Hepatocyte (in vitro differentiated cells): ENCODE measurements at regions not wholly inside any gene's neighbourhood (a gene's known extent, or its start where the extent isn't known, plus 50 kb on each side); places are given as distances from the start of the nearest gene placed in this dataset.

Experiments used
- EZH2 ChIP-seq: fragments of 200-600 bp; sonication (generic); IDR thresholded peaks from 2 replicates; pipeline ENCODE4 v1.6.1; 2016; ENCODE audit warnings: antibody characterized with exemption, mild to moderate bottlenecking, borderline replicate concordance
- TF ChIP-seq, protein P1 (sequence below): fragments of 200-600 bp; sonication (generic); IDR thresholded peaks from 2 replicates; pipeline ENCODE4 v1.5.1; 2016; ENCODE audit warnings: antibody characterized with exemption, mild to moderate bottlenecking; ENCODE audit not compliant: poor library complexity

DNA sequence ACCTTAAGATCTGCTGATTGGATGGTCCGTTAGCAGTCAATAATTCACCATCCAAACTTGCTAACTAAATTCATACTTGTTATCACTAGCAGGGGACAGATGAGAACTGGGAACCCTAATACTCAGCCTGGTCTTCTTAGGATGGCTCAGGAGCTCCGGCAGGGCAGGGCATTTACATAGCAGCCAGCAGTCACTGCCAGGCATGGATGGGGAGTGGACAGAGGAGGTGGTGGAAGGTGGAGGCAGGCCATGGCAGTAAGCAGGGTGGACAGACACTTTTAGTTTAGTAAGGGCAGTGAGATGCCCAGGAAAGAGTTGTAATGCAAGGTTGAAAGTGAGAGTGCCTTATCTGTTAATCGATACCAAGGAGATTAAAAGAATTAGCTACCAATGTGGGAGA, 392.2 kb upstream of the CHST9 start:
- TF ChIP-seq, protein P1, sequence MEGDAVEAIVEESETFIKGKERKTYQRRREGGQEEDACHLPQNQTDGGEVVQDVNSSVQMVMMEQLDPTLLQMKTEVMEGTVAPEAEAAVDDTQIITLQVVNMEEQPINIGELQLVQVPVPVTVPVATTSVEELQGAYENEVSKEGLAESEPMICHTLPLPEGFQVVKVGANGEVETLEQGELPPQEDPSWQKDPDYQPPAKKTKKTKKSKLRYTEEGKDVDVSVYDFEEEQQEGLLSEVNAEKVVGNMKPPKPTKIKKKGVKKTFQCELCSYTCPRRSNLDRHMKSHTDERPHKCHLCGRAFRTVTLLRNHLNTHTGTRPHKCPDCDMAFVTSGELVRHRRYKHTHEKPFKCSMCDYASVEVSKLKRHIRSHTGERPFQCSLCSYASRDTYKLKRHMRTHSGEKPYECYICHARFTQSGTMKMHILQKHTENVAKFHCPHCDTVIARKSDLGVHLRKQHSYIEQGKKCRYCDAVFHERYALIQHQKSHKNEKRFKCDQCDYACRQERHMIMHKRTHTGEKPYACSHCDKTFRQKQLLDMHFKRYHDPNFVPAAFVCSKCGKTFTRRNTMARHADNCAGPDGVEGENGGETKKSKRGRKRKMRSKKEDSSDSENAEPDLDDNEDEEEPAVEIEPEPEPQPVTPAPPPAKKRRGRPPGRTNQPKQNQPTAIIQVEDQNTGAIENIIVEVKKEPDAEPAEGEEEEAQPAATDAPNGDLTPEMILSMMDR: no peak
- no peak for TF ChIP-seq EZH2
